Panc1 (cell line): ENCODE measurements at regions not wholly inside any gene's neighbourhood (a gene's known extent, or its start where the extent isn't known, plus 50 kb on each side); places are given as distances from the start of the nearest gene placed in this dataset.

Experiments
- POLR2AphosphoS5 ChIP-seq: IDR thresholded peaks from 2 replicates; pipeline ENCODE4 v1.6.1; 2012; ENCODE audit warnings: mild to moderate bottlenecking, low read depth, low read length, moderate library complexity
- REST ChIP-seq, 2 experiments: IDR thresholded peaks; 2 replicates each; pipeline ENCODE4 v1.6.1; 2011 to 2012; ENCODE audit warnings: low read depth in 2 of 2, control low read depth in 1 of 2, low read length in 1 of 2, mild to moderate bottlenecking in 1 of 2, moderate library complexity in 1 of 2; ENCODE audit not compliant: insufficient read depth in 1 of 2
- SIN3A ChIP-seq: IDR thresholded peaks from 2 replicates; pipeline ENCODE4 v1.6.1; 2012; ENCODE audit warnings: low read depth, mild to moderate bottlenecking, low read length, moderate library complexity, borderline replicate concordance; ENCODE audit not compliant: insufficient read depth
- TCF7L2 ChIP-seq: IDR thresholded peaks from 2 replicates; pipeline ENCODE4 v1.6.1; 2011; ENCODE audit warnings: mild to moderate bottlenecking, low read depth, low read length, inconsistent platforms
- TF ChIP-seq, protein P1 (sequence below): fragments of 450-650 bp; IDR thresholded peaks from 2 replicates; pipeline ENCODE4 v1.5.1; 2017; ENCODE audit warnings: mild to moderate bottlenecking

- TF ChIP-seq, protein P1, sequence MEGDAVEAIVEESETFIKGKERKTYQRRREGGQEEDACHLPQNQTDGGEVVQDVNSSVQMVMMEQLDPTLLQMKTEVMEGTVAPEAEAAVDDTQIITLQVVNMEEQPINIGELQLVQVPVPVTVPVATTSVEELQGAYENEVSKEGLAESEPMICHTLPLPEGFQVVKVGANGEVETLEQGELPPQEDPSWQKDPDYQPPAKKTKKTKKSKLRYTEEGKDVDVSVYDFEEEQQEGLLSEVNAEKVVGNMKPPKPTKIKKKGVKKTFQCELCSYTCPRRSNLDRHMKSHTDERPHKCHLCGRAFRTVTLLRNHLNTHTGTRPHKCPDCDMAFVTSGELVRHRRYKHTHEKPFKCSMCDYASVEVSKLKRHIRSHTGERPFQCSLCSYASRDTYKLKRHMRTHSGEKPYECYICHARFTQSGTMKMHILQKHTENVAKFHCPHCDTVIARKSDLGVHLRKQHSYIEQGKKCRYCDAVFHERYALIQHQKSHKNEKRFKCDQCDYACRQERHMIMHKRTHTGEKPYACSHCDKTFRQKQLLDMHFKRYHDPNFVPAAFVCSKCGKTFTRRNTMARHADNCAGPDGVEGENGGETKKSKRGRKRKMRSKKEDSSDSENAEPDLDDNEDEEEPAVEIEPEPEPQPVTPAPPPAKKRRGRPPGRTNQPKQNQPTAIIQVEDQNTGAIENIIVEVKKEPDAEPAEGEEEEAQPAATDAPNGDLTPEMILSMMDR: no peak
- TF ChIP-seq SIN3A (no peak), POLR2AphosphoS5 (no peak), TCF7L2 (no peak), REST (IDR thresholded peaks at IDR 0.05; ENCODE audit: insufficient read depth in 1 of 2, low read depth in 2 of 2, low read length in 1 of 2) (no peak)
Observed at GRCh38 chr2:212945526-212945925, 205.9 kb downstream of the IKZF2 start.
